ENCODE measurements at regions not wholly inside any gene's neighbourhood (a gene's known extent, or its start where the extent isn't known, plus 50 kb on each side); places are given as distances from the start of the nearest gene placed in this dataset.
"Not testable (repeated sequence)": the region's sequence is repeated elsewhere in the genome, so short reads cannot be mapped to it uniquely, and the experiment has no call there.

- not testable (repeated sequence) for H3K27ac Mint-ChIP-seq (ENCODE audit: unreplicated experiment); H2AFZ ChIP-seq (ENCODE audit: low read depth, low read length); H3K4me1 ChIP-seq (ENCODE audit: insufficient read depth, low read length); H3K36me3 ChIP-seq (ENCODE audit: insufficient read depth, low read length); H3K27ac ChIP-seq (ENCODE audit: low read depth, low read length); H3K4me3 ChIP-seq (ENCODE audit: insufficient read depth, low read depth, low read length); H3K4me3 Mint-ChIP-seq (ENCODE audit: unreplicated experiment); H3K4me1 Mint-ChIP-seq (ENCODE audit: low read depth, unreplicated experiment); H3K79me2 ChIP-seq (ENCODE audit: insufficient read depth, low read length); H3K27me3 ChIP-seq (ENCODE audit: insufficient read depth, low read length); H3K9me3 ChIP-seq (ENCODE audit: insufficient read depth, low read depth, low read length); H3K9ac ChIP-seq (ENCODE audit: low read length); H3K27me3 Mint-ChIP-seq (ENCODE audit: low read depth, unreplicated experiment); H3K9me3 Mint-ChIP-seq (ENCODE audit: unreplicated experiment); H3K36me3 Mint-ChIP-seq (ENCODE audit: low read depth, unreplicated experiment); H3K4me2 ChIP-seq (ENCODE audit: low read length); DNase-seq (ENCODE audit: low read depth); H4K20me1 ChIP-seq (ENCODE audit: insufficient read depth, low read length); FAIRE-seq
Observed at GRCh38 chrX:107296184-107296583, 89.8 kb downstream of the DNAAF6 start.

GRCh38 chrX:107298276-107298675 is 91.9 kb downstream of the DNAAF6 start:
- DNase-seq (ENCODE audit: low read depth) (no peak), FAIRE-seq (peak; percentile 34)
- Histone ChIP-seq H3K4me1 (ENCODE audit: insufficient read depth, low read length) (no peaks in the 10 kb centered on the region), H3K9me3 (ENCODE audit: insufficient read depth, low read depth, low read length) (no peaks in the 10 kb centered on the region), H3K4me2 (ENCODE audit: low read length) (no peak overlapping the region), H2AFZ (ENCODE audit: low read depth, low read length) (no peak overlapping the region), H3K4me3 (ENCODE audit: insufficient read depth, low read depth, low read length) (no peak overlapping the region), H3K27me3 (ENCODE audit: insufficient read depth, low read length) (no peaks in the 10 kb centered on the region), H4K20me1 (ENCODE audit: insufficient read depth, low read length) (no peaks in the 10 kb centered on the region), H3K79me2 (ENCODE audit: insufficient read depth, low read length) (no peaks in the 10 kb centered on the region), H3K27ac (ENCODE audit: low read depth, low read length) (no peak overlapping the region), H3K36me3 (ENCODE audit: insufficient read depth, low read length) (no peaks in the 10 kb centered on the region), H3K9ac (ENCODE audit: low read length) (no peak overlapping the region)
- Mint-ChIP-seq H3K4me1 (ENCODE audit: low read depth, unreplicated experiment) (no peaks in the 10 kb centered on the region), H3K27ac (ENCODE audit: unreplicated experiment) (no peak overlapping the region), H3K36me3 (ENCODE audit: low read depth, unreplicated experiment) (no peaks in the 10 kb centered on the region), H3K27me3 (ENCODE audit: low read depth, unreplicated experiment) (no peaks in the 10 kb centered on the region), H3K9me3 (ENCODE audit: unreplicated experiment) (no peaks in the 10 kb centered on the region), H3K4me3 (ENCODE audit: unreplicated experiment) (no peak overlapping the region)
- TF ChIP-seq EZH2 (IDR thresholded peaks at IDR 0.05; ENCODE audit: insufficient read depth, low read length) (no peak), CTCF (IDR thresholded peaks at IDR 0.05; ENCODE audit: insufficient read depth, low read depth, low read length) (no peak)

DNA sequence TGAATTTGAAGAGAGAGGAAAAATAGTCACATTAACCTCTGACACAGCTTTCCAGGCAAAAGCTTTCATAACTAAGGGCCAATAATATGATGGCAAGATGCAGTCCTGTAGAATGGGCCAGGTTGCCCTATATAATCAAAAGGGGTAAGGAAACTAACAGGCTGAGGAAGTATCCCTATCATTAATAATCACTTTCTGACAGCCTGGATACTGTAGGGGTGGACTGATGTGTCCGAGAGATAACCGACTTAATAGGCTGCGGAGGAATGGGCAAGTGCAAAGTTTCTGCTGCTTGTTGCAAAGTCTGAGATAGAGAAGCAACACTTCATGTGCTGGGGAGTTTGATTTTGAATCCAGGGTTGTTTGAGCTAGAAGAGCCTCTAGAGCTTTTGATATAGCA is 94.8 kb downstream of the DNAAF6 start:
- H3K4me2 ChIP-seq (ENCODE audit: low read length), result no peak overlapping the region
- H3K9me3 ChIP-seq (ENCODE audit: insufficient read depth, low read depth, low read length), result no peaks in the 10 kb centered on the region
- H3K4me3 Mint-ChIP-seq (ENCODE audit: unreplicated experiment), result no peak overlapping the region
- no peak overlapping the region for H3K4me3 ChIP-seq (ENCODE audit: insufficient read depth, low read depth, low read length)
- H3K36me3 Mint-ChIP-seq (ENCODE audit: low read depth, unreplicated experiment), result no peaks in the 10 kb centered on the region
- H3K27me3 Mint-ChIP-seq (ENCODE audit: low read depth, unreplicated experiment), result no peaks in the 10 kb centered on the region
- H3K36me3 ChIP-seq (ENCODE audit: insufficient read depth, low read length), result no peaks in the 10 kb centered on the region
- DNase-seq (ENCODE audit: low read depth) (no peak), FAIRE-seq (no peak)
- H3K27ac Mint-ChIP-seq (ENCODE audit: unreplicated experiment), result no peak overlapping the region
- no peaks in the 10 kb centered on the region for H4K20me1 ChIP-seq (ENCODE audit: insufficient read depth, low read length)
- no peaks in the 10 kb centered on the region for H3K4me1 Mint-ChIP-seq (ENCODE audit: low read depth, unreplicated experiment)
- TF ChIP-seq EZH2 (IDR thresholded peaks at IDR 0.05; ENCODE audit: insufficient read depth, low read length) (no peak), CTCF (IDR thresholded peaks at IDR 0.05; ENCODE audit: insufficient read depth, low read depth, low read length) (no peak)
- no peak overlapping the region for H2AFZ ChIP-seq (ENCODE audit: low read depth, low read length)
- no peaks in the 10 kb centered on the region for H3K27me3 ChIP-seq (ENCODE audit: insufficient read depth, low read length)
- H3K9ac ChIP-seq (ENCODE audit: low read length), result no peak overlapping the region
- no peaks in the 10 kb centered on the region for H3K4me1 ChIP-seq (ENCODE audit: insufficient read depth, low read length)
- H3K27ac ChIP-seq (ENCODE audit: low read depth, low read length), result no peak overlapping the region
- no peaks in the 10 kb centered on the region for H3K79me2 ChIP-seq (ENCODE audit: insufficient read depth, low read length)
- peaks cover 2% of the 10 kb centered on the region for H3K9me3 Mint-ChIP-seq (ENCODE audit: unreplicated experiment)

All from astrocyte (in vitro differentiated cells and primary cell).